Astrocyte of the hippocampus (primary cell): ENCODE measurements at regions not wholly inside any gene's neighbourhood (a gene's known extent, or its start where the extent isn't known, plus 50 kb on each side); places are given as distances from the start of the nearest gene placed in this dataset.
"Not testable (repeated sequence)": the region's sequence is repeated elsewhere in the genome, so short reads cannot be mapped to it uniquely, and the experiment has no call there.

ENCODE experiments used
- DNase-seq: peaks from one replicate; pipeline ENCODE4 v3.0.0; 2011; ENCODE audit warnings: low read depth, low spot score

GRCh38 chr1:203998571-203998970 is 74.3 kb upstream of the SOX13 start:
- not testable (repeated sequence) for DNase-seq

GRCh38 chr1:203999618-204000017 is 73.3 kb upstream of the SOX13 start:
- no peak for DNase-seq

GRCh38 chr1:204001166-204001901 is 71.6 kb upstream of the SOX13 start:
- DNase-seq = no peak

- no peak for DNase-seq
These were observed 70.3 kb upstream of the SOX13 start for GRCh38 chr1:204002614-204003013.

- no peak for DNase-seq
These were observed 69.4 kb upstream of the SOX13 start for GRCh38 chr1:204003536-204003935.

GRCh38 chr1:204011426-204011825 is 61.5 kb upstream of the SOX13 start:
- no peak for DNase-seq

GRCh38 chr1:204013052-204013451 is 59.9 kb upstream of the SOX13 start:
- no peak for DNase-seq

- no peak for DNase-seq
These were observed 58.6 kb upstream of the SOX13 start for GRCh38 chr1:204014336-204014735.

GRCh38 chr1:204014961-204015360 is 58.0 kb upstream of the SOX13 start:
- not testable (repeated sequence) for DNase-seq

- no peak for DNase-seq
These were observed 55.9 kb upstream of the SOX13 start for GRCh38 chr1:204017032-204017431.

- no peak for DNase-seq
These were observed 54.5 kb upstream of the SOX13 start for GRCh38 chr1:204018460-204018859.
